Keratinocyte (primary cell): ENCODE measurements at regions not wholly inside any gene's neighbourhood (a gene's known extent, or its start where the extent isn't known, plus 50 kb on each side); places are given as distances from the start of the nearest gene placed in this dataset.

Experiments used
- CTCF ChIP-seq, 3 experiments: IDR thresholded peaks in 1 of 3; conservative IDR thresholded peaks in 1 of 3; optimal IDR thresholded peaks in 1 of 3; 2 replicates in 2 of 3; 3 replicates in 1 of 3; pipeline versions ENCODE3 to v1.5.1; 2011; ENCODE audit warnings: low read length in 3 of 3, mild to moderate bottlenecking in 3 of 3, moderate library complexity in 2 of 3, control low read depth in 1 of 3, inconsistent platforms in 1 of 3; ENCODE audit not compliant: insufficient read depth in 2 of 3; ENCODE audit errors: extremely low read depth in 1 of 3
- EZH2 ChIP-seq: IDR thresholded peaks from one replicate; pipeline ENCODE4 v1.6.1; 2012; ENCODE audit warnings: inconsistent platforms, mild to moderate bottlenecking, low read length, moderate library complexity

- TF ChIP-seq CTCF (optimal IDR thresholded peaks at IDR 0.05 in 1 of 3, IDR thresholded peaks at IDR 0.05 in 1 of 3, conservative IDR thresholded peaks at IDR 0.05 in 1 of 3; ENCODE audit: extremely low read depth in 1 of 3, insufficient read depth in 2 of 3, low read length in 3 of 3) (no peak), EZH2 (no peak)
Observed at GRCh38 chr12:114501474-114501807, 95.5 kb upstream of the TBX5 start.
